WERI-Rb-1 (cell line): ENCODE measurements at regions not wholly inside any gene's neighbourhood (a gene's known extent, or its start where the extent isn't known, plus 50 kb on each side); places are given as distances from the start of the nearest gene placed in this dataset.

Experiments
- DNase-seq: peaks from one replicate; pipeline ENCODE4 v3.0.0-alpha.2; 2020
- H3K27ac ChIP-seq: fragments of 250-450 bp; sonication (Bioruptor Pico); 2 replicates; pipeline ENCODE4 v1.5.1; 2020; ENCODE audit warnings: mild to moderate bottlenecking, moderate library complexity
- H3K27me3 ChIP-seq: fragments of 250-450 bp; sonication (Bioruptor Pico); 2 replicates; pipeline ENCODE4 v1.5.1; 2021; ENCODE audit warnings: mild to moderate bottlenecking, low read depth, moderate library complexity; ENCODE audit not compliant: insufficient read depth, severe bottlenecking
- H3K36me3 ChIP-seq: fragments of 250-450 bp; sonication (Bioruptor Pico); 2 replicates; pipeline ENCODE4 v1.5.1; 2020; ENCODE audit warnings: mild to moderate bottlenecking, moderate library complexity
- H3K4me3 ChIP-seq: 2 replicates; pipeline ENCODE4 v1.5.1; 2011; ENCODE audit warnings: low read depth, mild to moderate bottlenecking, control low read depth, low read length
- H3K9me3 ChIP-seq: fragments of 250-450 bp; sonication (Bioruptor Pico); 2 replicates; pipeline ENCODE4 v1.5.1; 2021; ENCODE audit warnings: mild to moderate bottlenecking, moderate library complexity; ENCODE audit not compliant: severe bottlenecking
- CTCF ChIP-seq: IDR thresholded peaks from 2 replicates; pipeline ENCODE4 v1.5.1; 2011; ENCODE audit warnings: low read depth, mild to moderate bottlenecking, control low read depth, inconsistent platforms, low read length

- TF ChIP-seq CTCF: no peak
- H3K27ac ChIP-seq: no peak overlapping the region
- H3K4me3 ChIP-seq: no peak overlapping the region
- peaks cover 6% of the 10 kb centered on the region for H3K9me3 ChIP-seq
- no peak for DNase-seq
- H3K36me3 ChIP-seq: no peaks in the 10 kb centered on the region
- peaks cover 20% of the 10 kb centered on the region for H3K27me3 ChIP-seq
These were observed 386.2 kb downstream of the TMEM114 start for GRCh38 chr16:8204096-8204495.

GRCh38 chr16:8203101-8203500, 387.2 kb downstream of the TMEM114 start:
- H3K27me3 ChIP-seq: peaks cover 28% of the 10 kb centered on the region
- H3K36me3 ChIP-seq: no peaks in the 10 kb centered on the region
- no peak for DNase-seq
- TF ChIP-seq CTCF: no peak
- H3K9me3 ChIP-seq: peaks cover 6% of the 10 kb centered on the region
- H3K27ac ChIP-seq: no peak overlapping the region
- H3K4me3 ChIP-seq: no peak overlapping the region

- Histone ChIP-seq H3K4me3 (no peak overlapping the region), H3K9me3 (peaks cover 6% of the 10 kb centered on the region), H3K36me3 (no peaks in the 10 kb centered on the region), H3K27ac (no peak overlapping the region), H3K27me3 (peaks cover 36% of the 10 kb centered on the region)
- no peak for TF ChIP-seq CTCF
- DNase-seq: no peak
These were observed 389.5 kb downstream of the TMEM114 start for GRCh38 chr16:8200839-8201238.

GRCh38 chr16:8199390-8199789, 390.9 kb downstream of the TMEM114 start:
- no peak overlapping the region for H3K4me3 ChIP-seq
- TF ChIP-seq CTCF: no peak
- peaks cover 6% of the 10 kb centered on the region for H3K9me3 ChIP-seq
- no peak for DNase-seq
- H3K36me3 ChIP-seq: no peaks in the 10 kb centered on the region
- no peak overlapping the region for H3K27ac ChIP-seq
- peaks cover 32% of the 10 kb centered on the region for H3K27me3 ChIP-seq

GRCh38 chr16:8194794-8195193, 395.5 kb downstream of the TMEM114 start:
- no peaks in the 10 kb centered on the region for H3K36me3 ChIP-seq
- no peak overlapping the region for H3K27ac ChIP-seq
- H3K9me3 ChIP-seq: no peaks in the 10 kb centered on the region
- peaks cover 21% of the 10 kb centered on the region for H3K27me3 ChIP-seq
- no peak overlapping the region for H3K4me3 ChIP-seq
- TF ChIP-seq CTCF: peak; percentile 80
- DNase-seq: peak; percentile 58

- no peak overlapping the region for H3K4me3 ChIP-seq
- no peak for TF ChIP-seq CTCF
- no peak for DNase-seq
- peaks cover 29% of the 10 kb centered on the region for H3K27me3 ChIP-seq
- no peak overlapping the region for H3K27ac ChIP-seq
- H3K36me3 ChIP-seq: no peaks in the 10 kb centered on the region
- no peaks in the 10 kb centered on the region for H3K9me3 ChIP-seq
These were observed 401.5 kb downstream of the TMEM114 start for GRCh38 chr16:8188841-8189240.
